Erythroblast (primary cell): ENCODE measurements at regions not wholly inside any gene's neighbourhood (a gene's known extent, or its start where the extent isn't known, plus 50 kb on each side); places are given as distances from the start of the nearest gene placed in this dataset.
A peak's percentile ranks its signal among the peaks of the same experiment; 100 is the strongest.

Experiments used
- DNase-seq, 2 experiments: peaks; one replicate each; lab custom pipeline; 2025; lab: John Stamatoyannopoulos, UW
- GATA1 ChIP-seq: IDR thresholded peaks from 2 replicates; pipeline ENCODE4 v1.6.1; 2011; ENCODE audit warnings: low read depth, mild to moderate bottlenecking, control low read depth, low read length, moderate library complexity
- POLR2A ChIP-seq: IDR thresholded peaks from 2 replicates; pipeline ENCODE4 v1.6.1; 2011; ENCODE audit warnings: mild to moderate bottlenecking, low read length

DNA sequence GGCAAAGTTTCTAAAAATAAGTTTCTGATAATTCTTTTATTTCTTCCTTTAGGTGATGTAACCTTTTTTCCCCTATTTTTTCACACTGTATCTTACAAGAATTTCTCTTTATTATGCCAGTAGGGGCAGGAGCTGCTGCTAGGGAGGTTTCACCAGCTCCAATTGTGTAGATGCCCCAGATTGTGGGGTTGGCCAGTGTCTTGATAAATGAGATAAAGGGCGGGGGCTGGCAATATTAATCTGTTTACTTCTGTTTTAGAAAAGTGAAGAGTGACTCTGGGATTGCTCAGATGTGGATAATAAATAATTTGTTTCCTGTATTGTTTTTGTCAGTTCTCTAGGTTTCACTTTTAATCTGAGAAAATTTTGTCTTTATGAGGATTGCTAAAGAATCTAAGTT, 190.4 kb downstream of the MC4R start:
- DNase-seq: no peak
- TF ChIP-seq GATA1 (no peak), POLR2A (no peak)

- DNase-seq: no peak
- no peak for TF ChIP-seq POLR2A
- TF ChIP-seq GATA1: no peak
These were observed 191.9 kb downstream of the MC4R start for GRCh38 chr18:60180671-60181070.

- peak in 1 of 2 experiments; percentile 8 for DNase-seq
These were observed 194.4 kb downstream of the MC4R start for GRCh38 chr18:60178224-60178623.

GRCh38 chr18:60176259-60176658, 196.3 kb downstream of the MC4R start:
- no peak for TF ChIP-seq POLR2A

GRCh38 chr18:60174832-60175231, 197.7 kb downstream of the MC4R start:
- DNase-seq: no peak
- TF ChIP-seq POLR2A: no peak
- TF ChIP-seq GATA1: no peak

More at GRCh38 chr18:60176259-60176658, 196.3 kb downstream of the MC4R start:
- no peak for DNase-seq

DNA sequence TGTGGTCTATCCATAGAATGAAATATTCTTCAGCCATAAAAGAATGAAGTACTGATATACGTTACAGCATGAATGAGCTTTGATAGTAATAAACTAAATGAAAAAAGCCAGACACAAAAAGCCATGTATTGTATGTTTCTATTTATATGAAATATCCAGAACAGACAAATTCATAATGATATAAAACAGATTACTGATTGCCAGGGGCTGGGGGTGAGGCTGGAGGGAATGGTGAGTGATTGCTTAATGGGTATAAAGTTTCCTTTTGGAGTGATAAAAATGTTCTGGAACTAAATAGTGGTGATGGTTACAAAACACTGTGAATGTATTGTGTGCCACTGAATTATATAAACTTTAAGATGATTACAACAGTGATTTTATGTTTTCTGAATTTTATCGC, 200.5 kb downstream of the MC4R start:
- DNase-seq: no peak
- TF ChIP-seq GATA1: no peak
- no peak for TF ChIP-seq POLR2A

- no peak for DNase-seq
- no peak for TF ChIP-seq POLR2A
These were observed 209.0 kb downstream of the MC4R start for GRCh38 chr18:60163622-60164021.

DNA sequence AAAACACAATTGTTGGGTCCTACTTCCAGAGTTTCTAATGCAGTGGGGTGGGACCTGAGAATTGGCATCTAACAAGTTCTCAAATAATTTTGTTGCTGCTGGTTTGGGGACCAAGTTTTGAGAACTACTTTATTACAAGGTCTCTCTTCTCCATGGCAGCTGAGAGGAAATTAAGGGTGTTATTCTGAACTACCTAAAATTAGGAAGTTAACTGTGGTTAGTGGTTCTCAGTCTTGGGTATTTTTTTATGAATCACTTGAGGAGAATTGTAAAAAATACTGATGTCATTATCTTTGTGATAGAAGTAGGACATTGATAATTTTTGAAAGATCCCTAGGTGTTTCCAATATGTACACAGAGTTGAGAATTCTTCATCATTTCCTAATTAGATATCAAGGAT, 210.2 kb downstream of the MC4R start:
- no peak for DNase-seq
- TF ChIP-seq POLR2A (no peak), GATA1 (no peak)

DNA sequence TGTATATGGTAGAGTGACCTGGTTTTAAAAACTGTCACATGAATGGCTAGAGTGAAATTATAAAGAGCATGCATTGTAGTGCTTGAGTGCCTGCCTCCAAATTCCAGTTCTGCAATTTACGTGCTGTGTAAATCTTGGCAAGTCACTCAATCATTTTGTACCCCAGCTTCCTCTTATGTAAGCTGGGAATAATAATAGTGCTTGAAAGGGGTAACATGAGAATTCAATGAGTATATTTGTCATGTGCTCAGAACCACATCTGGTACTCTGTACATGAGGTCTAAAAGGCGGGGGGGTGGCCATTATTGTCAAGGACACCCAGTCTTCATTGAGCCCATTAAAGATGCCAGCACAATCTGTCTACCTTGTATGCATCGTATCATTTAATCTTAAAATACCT, 214.8 kb downstream of the MC4R start:
- DNase-seq: no peak
- no peak for TF ChIP-seq GATA1

GRCh38 chr18:60153376-60153775, 219.2 kb downstream of the MC4R start:
- no peak for DNase-seq
- TF ChIP-seq GATA1 (no peak), POLR2A (no peak)

DNA sequence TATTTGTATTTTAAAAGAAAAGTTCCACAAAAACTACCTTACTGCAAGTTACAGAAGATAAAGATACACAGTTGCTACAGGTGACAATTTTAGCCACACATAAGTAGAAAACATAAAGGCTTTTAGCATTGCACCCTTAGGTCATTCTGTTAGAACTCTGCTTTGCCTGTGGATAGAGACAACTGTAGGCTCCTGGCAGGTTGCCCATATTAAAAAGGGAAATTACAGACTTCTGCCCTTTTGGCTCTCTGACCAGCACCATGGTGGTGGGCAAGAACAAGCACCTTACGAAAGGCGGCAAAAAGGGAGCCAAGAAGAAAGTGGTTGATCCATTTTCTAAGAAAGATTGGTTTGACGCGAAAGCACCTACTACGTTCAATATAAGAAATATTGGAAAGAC, 223.3 kb downstream of the MC4R start:
- no peak for DNase-seq
- TF ChIP-seq GATA1 (no peak), POLR2A (no peak)

DNA sequence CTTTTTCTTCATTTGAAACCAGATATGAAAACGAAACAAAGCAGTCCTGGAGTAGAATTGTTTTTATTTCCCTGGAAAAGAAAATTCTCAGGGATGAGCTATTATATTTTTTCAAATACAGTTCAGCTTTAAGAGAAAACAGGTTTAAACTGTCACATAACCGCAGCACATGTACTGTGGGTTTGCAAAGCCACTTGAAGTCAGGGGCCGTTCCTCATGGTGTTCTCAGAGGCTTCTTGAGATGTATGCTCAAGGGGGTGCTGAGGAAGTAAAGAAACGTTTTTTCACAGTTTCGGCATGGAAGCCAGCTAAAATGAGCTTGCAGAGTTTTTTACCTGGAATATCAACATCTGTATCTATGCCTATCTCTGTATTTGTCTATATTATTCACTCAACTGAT, 225.3 kb downstream of the MC4R start:
- TF ChIP-seq GATA1 (no peak), POLR2A (no peak)
- no peak for DNase-seq

DNA sequence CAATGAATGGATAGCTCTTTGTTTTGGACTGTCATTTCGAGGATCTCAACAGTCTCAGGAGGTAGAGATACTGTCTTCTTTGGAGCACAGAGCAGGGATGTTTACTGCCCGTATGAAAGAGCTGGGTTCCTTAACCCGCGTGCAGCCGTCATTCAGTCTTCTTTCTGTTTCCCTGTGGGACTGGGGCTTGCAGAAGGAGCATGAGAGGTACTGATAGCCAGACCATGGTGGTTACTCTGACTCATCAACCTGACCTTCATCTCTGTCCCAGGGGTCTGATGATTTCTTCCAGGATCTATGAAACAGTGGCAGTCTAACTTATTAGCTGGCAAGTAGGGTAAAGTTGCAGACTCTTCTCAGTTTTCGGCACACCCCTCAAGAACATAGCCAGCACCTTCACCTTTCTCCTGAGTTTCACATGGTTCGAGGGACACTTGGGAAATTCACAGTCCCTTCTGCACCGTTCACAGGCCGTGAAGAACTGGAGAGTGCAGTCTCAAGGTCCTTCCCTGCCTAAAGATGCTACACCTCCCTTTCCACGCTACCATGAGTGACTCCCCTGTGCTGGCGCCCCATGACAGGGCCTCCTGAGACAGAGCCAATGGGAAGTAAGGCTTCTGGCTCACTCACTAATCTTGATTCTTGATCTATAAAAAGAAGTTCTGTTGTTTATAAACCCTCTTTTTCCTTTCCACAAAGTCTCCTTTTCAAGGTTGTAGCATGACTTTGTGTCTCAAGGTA, 226.2 kb downstream of the MC4R start:
- no peak for DNase-seq

DNA sequence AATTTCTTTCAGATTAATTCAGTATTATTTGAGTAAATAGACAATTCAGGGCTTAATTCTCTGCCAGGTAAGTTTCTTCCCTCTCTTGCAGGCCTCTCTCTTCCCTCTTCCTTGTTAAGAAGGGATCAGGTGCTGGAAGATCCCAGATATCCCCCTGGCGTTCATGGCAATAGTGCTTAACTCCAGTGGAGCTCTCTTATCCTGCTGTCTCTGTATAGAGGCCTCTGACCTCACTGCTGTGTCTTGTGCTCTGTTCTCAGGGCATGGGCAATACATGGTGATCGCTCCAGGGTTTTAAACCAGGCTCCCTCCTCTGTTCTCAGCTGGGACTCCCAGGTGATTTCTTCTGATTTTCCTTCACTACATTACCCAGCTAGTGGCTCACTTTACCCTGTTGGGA, 226.8 kb downstream of the MC4R start:
- DNase-seq: no peak
- TF ChIP-seq POLR2A (no peak), GATA1 (no peak)

More for the DNA sequence above, 226.2 kb downstream of the MC4R start:
- TF ChIP-seq POLR2A (no peak), GATA1 (no peak)

DNA sequence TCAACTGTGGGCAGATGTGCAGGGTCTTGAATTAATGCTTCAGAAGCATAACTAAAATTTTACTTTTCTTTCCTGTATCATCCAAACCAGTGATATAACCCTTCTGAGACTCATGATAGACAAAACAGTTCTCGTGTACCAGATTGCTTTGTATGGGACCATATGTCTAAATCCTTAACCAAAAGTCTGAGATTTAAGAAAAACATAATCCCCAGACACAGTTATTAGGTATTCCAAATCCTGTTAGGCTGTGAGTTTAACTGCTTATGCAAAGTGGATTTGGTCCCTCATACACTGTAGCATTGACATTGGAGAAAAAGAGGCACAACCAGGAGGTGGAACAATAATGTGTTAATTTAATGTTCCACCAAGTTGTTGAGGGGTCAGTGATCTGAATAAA, 235.0 kb downstream of the PMAIP1 start:
- no peak for DNase-seq
- TF ChIP-seq POLR2A (no peak), GATA1 (no peak)

- TF ChIP-seq GATA1: no peak
- no peak for TF ChIP-seq POLR2A
- DNase-seq: no peak
These were observed 230.5 kb downstream of the PMAIP1 start for GRCh38 chr18:60130284-60130683.
